AG04449 (cell line): ENCODE measurements at regions not wholly inside any gene's neighbourhood (a gene's known extent, or its start where the extent isn't known, plus 50 kb on each side); places are given as distances from the start of the nearest gene placed in this dataset.

Source experiments
- CTCF ChIA-PET: fragments of 350-600 bp; formaldehyde crosslinking; extraction: SDS; loops from one replicate; lab custom pipeline; 2021; ENCODE audit warnings: antibody characterized with exemption; lab: Yijun Ruan, JAX
- POLR2A ChIA-PET: fragments of 400-600, 350-600 bp; formaldehyde crosslinking; extraction: SDS; loops from one replicate; lab custom pipeline; 2020; ENCODE audit warnings: antibody characterized with exemption, inconsistent platforms; lab: Yijun Ruan, JAX
- DNase-seq: peaks from one replicate; pipeline ENCODE4 v3.0.0-alpha.2; 2010; ENCODE audit warnings: low read depth, low spot score
- H3K4me3 ChIP-seq: 2 replicates; pipeline ENCODE4 v1.5.1; 2011; ENCODE audit warnings: low read depth, mild to moderate bottlenecking, control low read depth, low read length
- TF ChIP-seq, protein P1 (sequence below): IDR thresholded peaks from one replicate; pipeline ENCODE4 v1.5.1; 2011; ENCODE audit warnings: mild to moderate bottlenecking, moderate library complexity, low read length, control low read depth, inconsistent platforms; ENCODE audit not compliant: insufficient read depth; ENCODE audit errors: missing control alignments

DNA sequence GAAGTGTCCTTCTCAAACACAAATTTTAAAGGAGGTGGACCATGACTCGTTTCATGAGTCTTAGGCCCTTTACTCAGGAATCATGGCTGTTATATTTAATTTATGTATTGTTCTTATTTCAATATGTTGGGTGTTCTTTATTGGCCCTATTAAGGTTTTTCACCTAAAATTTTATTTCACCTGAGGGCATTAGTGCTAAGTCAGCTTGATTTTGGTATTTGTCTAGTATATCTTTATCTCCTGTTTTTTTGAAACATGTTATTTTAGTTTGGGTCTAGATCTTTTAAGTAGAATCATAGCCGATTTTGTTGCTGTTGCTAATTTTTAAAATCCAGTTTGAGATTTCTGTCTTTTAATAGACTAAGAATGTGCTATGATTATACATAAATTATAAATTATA, 430.4 kb downstream of the RPS6KC1 start:
- no peak for DNase-seq
- POLR2A ChIA-PET, result no interaction called here
- no peak overlapping the region for H3K4me3 ChIP-seq
- TF ChIP-seq, protein P1, sequence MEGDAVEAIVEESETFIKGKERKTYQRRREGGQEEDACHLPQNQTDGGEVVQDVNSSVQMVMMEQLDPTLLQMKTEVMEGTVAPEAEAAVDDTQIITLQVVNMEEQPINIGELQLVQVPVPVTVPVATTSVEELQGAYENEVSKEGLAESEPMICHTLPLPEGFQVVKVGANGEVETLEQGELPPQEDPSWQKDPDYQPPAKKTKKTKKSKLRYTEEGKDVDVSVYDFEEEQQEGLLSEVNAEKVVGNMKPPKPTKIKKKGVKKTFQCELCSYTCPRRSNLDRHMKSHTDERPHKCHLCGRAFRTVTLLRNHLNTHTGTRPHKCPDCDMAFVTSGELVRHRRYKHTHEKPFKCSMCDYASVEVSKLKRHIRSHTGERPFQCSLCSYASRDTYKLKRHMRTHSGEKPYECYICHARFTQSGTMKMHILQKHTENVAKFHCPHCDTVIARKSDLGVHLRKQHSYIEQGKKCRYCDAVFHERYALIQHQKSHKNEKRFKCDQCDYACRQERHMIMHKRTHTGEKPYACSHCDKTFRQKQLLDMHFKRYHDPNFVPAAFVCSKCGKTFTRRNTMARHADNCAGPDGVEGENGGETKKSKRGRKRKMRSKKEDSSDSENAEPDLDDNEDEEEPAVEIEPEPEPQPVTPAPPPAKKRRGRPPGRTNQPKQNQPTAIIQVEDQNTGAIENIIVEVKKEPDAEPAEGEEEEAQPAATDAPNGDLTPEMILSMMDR, result no peak
- CTCF ChIA-PET, result no interaction called here

DNA sequence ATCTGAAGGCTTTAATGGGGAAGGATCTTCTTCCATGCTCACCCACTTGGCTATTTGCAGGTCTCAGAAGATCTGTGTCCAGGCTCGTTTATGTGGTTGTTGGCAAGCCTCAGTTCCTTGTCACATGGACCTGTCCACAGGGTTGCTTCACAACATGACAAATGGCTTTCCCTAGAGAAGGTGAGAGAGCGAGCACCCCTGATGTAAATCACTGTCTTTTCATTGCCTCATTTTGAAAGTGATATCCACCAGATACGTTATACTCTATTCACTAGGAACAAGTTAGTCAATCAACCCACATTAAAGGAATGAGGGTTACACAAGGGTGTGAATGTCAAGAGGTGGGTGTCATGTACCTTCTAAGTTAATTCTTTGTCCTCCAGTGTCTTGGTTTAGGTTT, 433.3 kb downstream of the RPS6KC1 start:
- TF ChIP-seq, protein P1, result no peak
- no peak for DNase-seq
- ChIA-PET POLR2A (no interaction called here), CTCF (no interaction called here)
- no peak overlapping the region for H3K4me3 ChIP-seq

GRCh38 chr1:213484758-213485157, 433.7 kb downstream of the RPS6KC1 start:
- H3K4me3 ChIP-seq, result no peak overlapping the region
- ChIA-PET CTCF (no interaction called here), POLR2A (no interaction called here)
- no peak for DNase-seq
- TF ChIP-seq, protein P1, result no peak

DNA sequence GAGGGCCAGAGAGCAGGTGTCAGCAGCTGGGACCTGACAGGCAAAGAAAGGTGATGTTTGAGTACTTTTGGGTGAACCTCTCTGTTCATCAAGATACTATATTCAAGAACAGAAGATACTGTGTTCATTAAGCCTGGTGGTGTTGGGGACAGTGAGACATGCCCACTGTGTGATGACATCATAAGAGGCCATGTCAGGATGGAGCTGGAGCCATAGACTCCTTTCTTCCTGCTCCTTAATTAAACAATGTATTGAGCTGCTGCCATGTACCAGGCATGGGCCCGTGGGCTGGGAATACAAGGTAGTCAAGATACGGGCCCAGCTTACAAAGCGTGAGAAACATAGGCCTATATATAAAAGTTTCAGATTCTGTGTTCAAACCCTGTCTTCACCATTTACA, 435.4 kb downstream of the RPS6KC1 start:
- CTCF ChIA-PET, result no interaction called here
- POLR2A ChIA-PET, result no interaction called here
- DNase-seq, result no peak
- TF ChIP-seq, protein P1, result no peak
- H3K4me3 ChIP-seq, result no peak overlapping the region

DNA sequence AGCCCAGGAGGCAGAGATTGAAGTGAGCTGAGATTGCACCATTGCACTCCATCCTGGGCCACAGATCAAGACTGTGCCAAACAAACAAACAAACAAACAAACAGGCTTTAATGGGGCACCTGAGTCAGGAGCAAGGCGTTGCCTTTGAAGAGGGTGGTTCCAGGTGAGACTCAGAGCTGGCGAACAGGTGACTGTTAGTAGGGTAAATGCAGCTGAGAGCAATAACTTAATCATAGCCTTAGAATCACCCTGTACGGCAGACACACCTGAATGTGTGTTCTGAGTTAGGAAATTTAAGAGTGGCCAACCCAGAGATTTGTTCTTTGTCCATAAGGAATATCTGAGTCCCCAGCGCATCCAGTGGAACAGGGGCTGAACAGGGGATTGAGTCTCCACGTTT, 440.4 kb downstream of the RPS6KC1 start:
- no peak overlapping the region for H3K4me3 ChIP-seq
- ChIA-PET POLR2A (no interaction called here), CTCF (no interaction called here)
- TF ChIP-seq, protein P1, result no peak
- DNase-seq, result no peak

GRCh38 chr1:213492161-213493041, 441.4 kb downstream of the RPS6KC1 start:
- ChIA-PET CTCF (no interaction called here), POLR2A (no interaction called here)
- TF ChIP-seq, protein P1, result no peak
- H3K4me3 ChIP-seq, result no peak overlapping the region
- DNase-seq, result no peak
